ENCODE measurements at regions not wholly inside any gene's neighbourhood (a gene's known extent, or its start where the extent isn't known, plus 50 kb on each side); places are given as distances from the start of the nearest gene placed in this dataset.

DNA sequence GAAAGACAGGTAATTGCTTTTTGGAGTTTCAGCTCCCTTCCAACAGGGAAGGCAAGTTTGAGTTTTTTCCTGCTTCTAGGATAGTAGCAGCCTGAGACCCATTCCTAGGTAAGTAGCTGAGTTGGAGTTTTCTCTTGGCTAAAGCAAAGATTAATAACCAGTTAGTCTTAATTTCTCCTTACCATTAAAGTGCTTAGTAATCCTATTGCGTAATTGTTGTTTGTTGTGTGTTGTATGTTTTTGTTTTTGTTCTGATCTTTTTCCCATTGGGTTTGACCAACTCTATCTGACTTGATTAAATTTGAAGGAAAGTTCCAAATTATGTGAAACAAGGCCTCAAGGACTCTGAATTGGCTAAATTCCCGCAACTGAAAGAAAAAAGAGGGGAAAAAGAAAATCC lies 83.5 kb downstream of the TBX22 start:
- H2AFZ ChIP-seq = no peak overlapping the region
- no peak overlapping the region for H3K9ac ChIP-seq
- H3K36me3 ChIP-seq (ENCODE audit: control insufficient read depth, insufficient read depth, low read length) = no peaks in the 10 kb centered on the region
- TF ChIP-seq, protein P1, sequence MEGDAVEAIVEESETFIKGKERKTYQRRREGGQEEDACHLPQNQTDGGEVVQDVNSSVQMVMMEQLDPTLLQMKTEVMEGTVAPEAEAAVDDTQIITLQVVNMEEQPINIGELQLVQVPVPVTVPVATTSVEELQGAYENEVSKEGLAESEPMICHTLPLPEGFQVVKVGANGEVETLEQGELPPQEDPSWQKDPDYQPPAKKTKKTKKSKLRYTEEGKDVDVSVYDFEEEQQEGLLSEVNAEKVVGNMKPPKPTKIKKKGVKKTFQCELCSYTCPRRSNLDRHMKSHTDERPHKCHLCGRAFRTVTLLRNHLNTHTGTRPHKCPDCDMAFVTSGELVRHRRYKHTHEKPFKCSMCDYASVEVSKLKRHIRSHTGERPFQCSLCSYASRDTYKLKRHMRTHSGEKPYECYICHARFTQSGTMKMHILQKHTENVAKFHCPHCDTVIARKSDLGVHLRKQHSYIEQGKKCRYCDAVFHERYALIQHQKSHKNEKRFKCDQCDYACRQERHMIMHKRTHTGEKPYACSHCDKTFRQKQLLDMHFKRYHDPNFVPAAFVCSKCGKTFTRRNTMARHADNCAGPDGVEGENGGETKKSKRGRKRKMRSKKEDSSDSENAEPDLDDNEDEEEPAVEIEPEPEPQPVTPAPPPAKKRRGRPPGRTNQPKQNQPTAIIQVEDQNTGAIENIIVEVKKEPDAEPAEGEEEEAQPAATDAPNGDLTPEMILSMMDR (IDR thresholded peaks at IDR 0.05) = no peak
- H3K4me2 ChIP-seq (ENCODE audit: low read length) = no peak overlapping the region
- H3K4me3 ChIP-seq (ENCODE audit: low read depth, low read length) = no peak overlapping the region
- no peak overlapping the region for H3K27ac ChIP-seq
- H3K79me2 ChIP-seq = no peaks in the 10 kb centered on the region
- no peaks in the 10 kb centered on the region for H3K9me3 ChIP-seq (ENCODE audit: control insufficient read depth, low read length)
- no peaks in the 10 kb centered on the region for H3K27me3 ChIP-seq (ENCODE audit: control insufficient read depth, insufficient read depth, low read length)
- H3K4me1 ChIP-seq = no peaks in the 10 kb centered on the region

DNA sequence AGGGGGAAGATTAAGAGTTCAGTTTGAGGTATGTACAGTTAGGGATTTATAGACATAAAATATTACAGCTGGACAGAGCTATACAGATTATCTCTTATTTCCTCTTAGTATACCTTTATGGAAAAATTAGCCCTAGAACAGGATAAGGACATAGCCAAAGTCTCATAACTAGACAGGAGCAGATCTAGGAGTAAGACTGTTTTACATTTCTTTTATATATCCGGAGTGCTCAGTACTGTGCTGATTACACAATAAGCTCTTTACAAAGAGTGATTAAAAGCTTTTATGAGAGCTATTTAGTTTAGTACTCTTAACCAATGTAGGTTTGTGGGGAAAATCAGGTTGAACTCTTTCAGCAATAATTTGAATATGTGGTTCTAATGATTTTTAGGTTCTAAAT lies 105.8 kb downstream of the TBX22 start:
- TF ChIP-seq, protein P1 (IDR thresholded peaks at IDR 0.05) = no peak
- Histone ChIP-seq H3K4me2 (ENCODE audit: low read length) (no peak overlapping the region), H3K36me3 (ENCODE audit: control insufficient read depth, insufficient read depth, low read length) (no peaks in the 10 kb centered on the region), H3K27me3 (ENCODE audit: control insufficient read depth, insufficient read depth, low read length) (no peaks in the 10 kb centered on the region), H3K9me3 (ENCODE audit: control insufficient read depth, low read length) (no peaks in the 10 kb centered on the region), H3K4me3 (ENCODE audit: low read depth, low read length) (no peak overlapping the region), H3K27ac (no peak overlapping the region), H2AFZ (no peak overlapping the region), H3K9ac (no peak overlapping the region), H3K79me2 (no peaks in the 10 kb centered on the region), H3K4me1 (no peaks in the 10 kb centered on the region)

DNA sequence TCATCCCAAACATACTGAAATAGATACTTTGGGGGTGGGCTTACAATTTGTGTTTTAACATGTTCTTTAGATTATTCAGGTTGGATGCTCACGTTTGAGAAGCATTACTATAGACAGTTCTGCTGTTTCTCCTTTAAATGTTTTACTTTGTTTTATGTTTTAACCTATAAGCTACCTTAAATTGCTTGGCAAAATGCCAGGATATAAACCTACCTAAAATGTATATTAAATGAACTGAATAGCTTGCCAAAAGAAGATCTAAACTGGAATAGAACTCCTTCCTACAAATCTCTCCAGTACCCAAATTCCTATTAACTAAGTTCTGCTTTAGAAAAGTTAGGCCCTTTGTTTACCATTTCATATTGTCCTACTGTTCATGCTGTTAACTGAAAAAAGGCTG lies 124.4 kb downstream of the TBX22 start:
- no peak overlapping the region for H3K9ac ChIP-seq
- no peaks in the 10 kb centered on the region for H3K9me3 ChIP-seq (ENCODE audit: control insufficient read depth, low read length)
- H3K79me2 ChIP-seq = no peaks in the 10 kb centered on the region
- TF ChIP-seq, protein P1 (IDR thresholded peaks at IDR 0.05) = no peak
- H3K27me3 ChIP-seq (ENCODE audit: control insufficient read depth, insufficient read depth, low read length) = no peaks in the 10 kb centered on the region
- H3K4me3 ChIP-seq (ENCODE audit: low read depth, low read length) = no peak overlapping the region
- H3K4me1 ChIP-seq = no peaks in the 10 kb centered on the region
- H2AFZ ChIP-seq = no peak overlapping the region
- no peak overlapping the region for H3K4me2 ChIP-seq (ENCODE audit: low read length)
- H3K36me3 ChIP-seq (ENCODE audit: control insufficient read depth, insufficient read depth, low read length) = no peaks in the 10 kb centered on the region
- H3K27ac ChIP-seq = no peak overlapping the region

DNA sequence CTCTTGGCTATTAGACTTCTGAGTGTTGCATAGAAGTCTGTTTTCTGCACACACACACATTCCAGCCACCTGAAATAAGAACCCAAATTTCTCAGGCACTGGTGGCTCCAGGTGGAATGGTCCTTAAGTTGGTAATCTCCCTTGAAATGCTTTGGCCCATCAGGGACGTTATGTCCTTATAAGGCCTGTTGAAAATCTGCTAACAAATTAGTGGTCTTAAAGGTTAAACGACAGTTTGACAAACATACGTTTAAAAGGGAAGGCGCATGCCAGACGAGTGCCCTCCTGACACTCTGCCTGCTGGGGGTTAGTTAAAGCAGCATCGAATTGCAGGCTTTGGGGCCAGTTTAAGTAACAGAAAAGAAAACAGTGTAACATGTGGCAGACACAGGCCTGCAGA lies 125.0 kb downstream of the TBX22 start:
- no peak overlapping the region for H3K9ac ChIP-seq
- H3K36me3 ChIP-seq (ENCODE audit: control insufficient read depth, insufficient read depth, low read length) = no peaks in the 10 kb centered on the region
- no peaks in the 10 kb centered on the region for H3K79me2 ChIP-seq
- H3K27me3 ChIP-seq (ENCODE audit: control insufficient read depth, insufficient read depth, low read length) = no peaks in the 10 kb centered on the region
- no peaks in the 10 kb centered on the region for H3K9me3 ChIP-seq (ENCODE audit: control insufficient read depth, low read length)
- H3K4me1 ChIP-seq = no peaks in the 10 kb centered on the region
- no peak overlapping the region for H3K27ac ChIP-seq
- H3K4me3 ChIP-seq (ENCODE audit: low read depth, low read length) = no peak overlapping the region
- TF ChIP-seq, protein P1 (IDR thresholded peaks at IDR 0.05) = no peak
- H3K4me2 ChIP-seq (ENCODE audit: low read length) = no peak overlapping the region
- no peak overlapping the region for H2AFZ ChIP-seq

DNA sequence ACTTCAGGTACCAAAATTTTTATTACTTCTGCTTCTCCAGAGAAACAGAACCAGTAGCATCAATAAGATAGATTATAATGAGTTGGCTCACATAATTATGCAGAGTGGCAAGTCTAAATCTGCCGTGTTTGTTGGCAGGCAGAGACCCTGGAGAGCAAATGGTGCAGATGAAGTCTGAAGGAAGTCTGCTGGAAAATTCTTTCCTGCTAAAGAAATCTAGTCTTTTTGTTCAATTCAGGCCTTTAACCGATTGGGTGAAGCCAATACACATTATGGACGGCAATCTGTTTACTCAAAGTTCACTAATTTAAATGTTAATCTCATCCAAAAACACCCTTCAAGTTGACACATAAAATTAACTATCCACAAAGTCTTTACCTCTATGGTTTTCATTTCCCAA lies 156.0 kb downstream of the TBX22 start:
- Histone ChIP-seq H3K36me3 (ENCODE audit: control insufficient read depth, insufficient read depth, low read length) (no peaks in the 10 kb centered on the region), H2AFZ (no peak overlapping the region), H3K27ac (no peak overlapping the region), H3K4me2 (ENCODE audit: low read length) (no peak overlapping the region), H3K4me1 (no peaks in the 10 kb centered on the region), H3K27me3 (ENCODE audit: control insufficient read depth, insufficient read depth, low read length) (no peaks in the 10 kb centered on the region), H3K9ac (no peak overlapping the region), H3K4me3 (ENCODE audit: low read depth, low read length) (no peak overlapping the region), H3K79me2 (no peaks in the 10 kb centered on the region), H3K9me3 (ENCODE audit: control insufficient read depth, low read length) (no peaks in the 10 kb centered on the region)
- TF ChIP-seq, protein P1 (IDR thresholded peaks at IDR 0.05) = no peak
